HCT116 (cell line): ENCODE measurements at regions not wholly inside any gene's neighbourhood (a gene's known extent, or its start where the extent isn't known, plus 50 kb on each side); places are given as distances from the start of the nearest gene placed in this dataset.

Experiments used
- ATAC-seq: fragments of 200-7000 bp; cut with Tn5 transposase; 2 replicates; pipeline ENCODE4 v1.9.1; 2020; ENCODE audit warnings: mild to moderate bottlenecking, moderate library complexity
- BruUV-seq: library from RNA; stranded (reverse); fragments of 400-500 nt; replicated peaks from 2 replicates; lab custom pipeline; 2021; lab: Mats Ljungman, UMichigan
- CTCF ChIA-PET: fragments of 300-600 bp; sonication (Branson Sonifier 250); formaldehyde crosslinking; loops from one replicate; lab custom pipeline; 2021; ENCODE audit warnings: antibody characterized with exemption; lab: Charles Lee
- POLR2A ChIA-PET: fragments of 300-600, 350-600 bp; sonication (Branson Sonifier 250); formaldehyde crosslinking; loops from one replicate; lab custom pipeline; 2021; ENCODE audit warnings: antibody characterized with exemption; lab: Charles Lee
- RAD21 ChIA-PET, 2 experiments: fragments of 300-600 bp; sonication (Branson Sonifier 250); formaldehyde crosslinking; loops; one replicate each; lab custom pipeline; 2023; ENCODE audit warnings: low total read pairs in 2 of 2; ENCODE audit not compliant: uncharacterized antibody in 2 of 2, unreplicated experiment in 2 of 2, low non-redundant PET in 1 of 2; lab: Charles Lee
- DNase-seq: peaks from one replicate; pipeline ENCODE4 v3.0.0-alpha.2; 2010; ENCODE audit warnings: low read depth, low spot score
- H2AFZ ChIP-seq: fragments of 200-600 bp; shearing (Covaris generic), sonication (generic); 2 replicates; pipeline ENCODE4 v1.6.1; 2017; ENCODE audit warnings: low read depth, mixed run types, mixed read lengths, antibody characterized with exemption, low read length; ENCODE audit not compliant: poor library complexity, severe bottlenecking
- H3K27ac ChIP-seq: 2 replicates; pipeline ENCODE4 v1.5.1; 2012; ENCODE audit warnings: low read depth, low read length
- H3K27me3 ChIP-seq: fragments of 200-600 bp; sonication (generic); 2 replicates; pipeline ENCODE4 v1.6.1; 2016; ENCODE audit warnings: mixed run types, low read length, mixed read lengths; ENCODE audit not compliant: insufficient read depth
- H3K36me3 ChIP-seq, 2 experiments: fragments of 200-500 bp in 1 of 2; fragments of 200-600 bp in 1 of 2; sonication (Bioruptor generic) in 1 of 2; sonication (generic) in 1 of 2; 2 replicates each; pipeline versions ENCODE4 v1.5.1 to v1.6.1; 2014 to 2016; ENCODE audit warnings: low read length in 2 of 2, inconsistent platforms in 1 of 2, mixed read lengths in 1 of 2, mixed run types in 1 of 2; ENCODE audit not compliant: insufficient read depth in 2 of 2, control insufficient read depth in 1 of 2
- H3K4me1 ChIP-seq, 2 experiments: fragments of 200-600 bp in 1 of 2; sonication (generic) in 1 of 2; 2 replicates each; pipeline versions ENCODE4 v1.5.1 to v1.6.1; 2012 to 2017; ENCODE audit warnings: low read length in 2 of 2, inconsistent platforms in 1 of 2, mild to moderate bottlenecking in 1 of 2, mixed read lengths in 1 of 2, mixed run types in 1 of 2, moderate library complexity in 1 of 2; ENCODE audit not compliant: insufficient read depth in 2 of 2, control insufficient read depth in 1 of 2
- H3K4me2 ChIP-seq: fragments of 200-600 bp; sonication (generic); 2 replicates; pipeline ENCODE4 v1.6.1; 2017; ENCODE audit warnings: mixed run types, low read length, mixed read lengths
- H3K4me3 ChIP-seq, 2 experiments: fragments of 200-600 bp in 1 of 2; sonication (generic) in 1 of 2; replicated peaks in 1 of 2; 2 replicates each; pipeline ENCODE4 v1.5.1; 2011 to 2016; ENCODE audit warnings: low read length in 2 of 2, control low read depth in 1 of 2, low read depth in 1 of 2, mild to moderate bottlenecking in 1 of 2, mixed read lengths in 1 of 2, mixed run types in 1 of 2
- H3K79me2 ChIP-seq: fragments of 200-600 bp; sonication (generic); 2 replicates; pipeline ENCODE4 v1.6.1; 2017; ENCODE audit warnings: mild to moderate bottlenecking, mixed run types, low read length, moderate library complexity, mixed read lengths; ENCODE audit not compliant: insufficient read depth
- H3K9ac ChIP-seq: fragments of 200-600 bp; sonication (generic); 2 replicates; pipeline ENCODE4 v1.6.1; 2016; ENCODE audit warnings: low read length, mixed read lengths
- H3K9me2 ChIP-seq: fragments of 200-600 bp; sonication (generic), shearing (Covaris generic); 2 replicates; pipeline ENCODE4 v1.6.1; 2017; ENCODE audit warnings: mixed run types, mild to moderate bottlenecking, moderate library complexity; ENCODE audit not compliant: insufficient read depth
- H3K9me3 ChIP-seq, 2 experiments: fragments of 200-500 bp in 1 of 2; fragments of 200-600 bp in 1 of 2; sonication (Bioruptor generic) in 1 of 2; sonication (generic) in 1 of 2; 2 replicates each; pipeline ENCODE4 v1.6.1; 2014 to 2017; ENCODE audit warnings: low read length in 2 of 2, mixed read lengths in 2 of 2, inconsistent platforms in 1 of 2, low read depth in 1 of 2, mild to moderate bottlenecking in 1 of 2, mixed run types in 1 of 2, moderate library complexity in 1 of 2; ENCODE audit not compliant: control insufficient read depth in 1 of 2, insufficient read depth in 1 of 2
- H4K20me1 ChIP-seq: fragments of 200-600 bp; sonication (generic), shearing (Covaris generic); 2 replicates; pipeline ENCODE4 v1.6.1; 2017; ENCODE audit warnings: mixed run types, mild to moderate bottlenecking, moderate library complexity; ENCODE audit not compliant: insufficient read depth
- ATF3 ChIP-seq: IDR thresholded peaks from 2 replicates; pipeline ENCODE4 v1.6.1; 2012
- CBX3 ChIP-seq: IDR thresholded peaks from 2 replicates; pipeline ENCODE4 v1.6.1; 2012; ENCODE audit warnings: low read depth
- CEBPB ChIP-seq: IDR thresholded peaks from 2 replicates; pipeline ENCODE4 v1.6.1; 2012; ENCODE audit warnings: low read depth
- CTCF ChIP-seq, 3 experiments: fragments of 200-600 bp in 1 of 3; sonication (generic) in 1 of 3; IDR thresholded peaks in 2 of 3; conservative IDR thresholded peaks in 1 of 3; 2 replicates each; pipeline ENCODE4 v1.5.1; 2012 to 2017; ENCODE audit warnings: low read depth in 2 of 3, low read length in 2 of 3, antibody characterized with exemption in 1 of 3, borderline replicate concordance in 1 of 3, control low read depth in 1 of 3, mild to moderate bottlenecking in 1 of 3, mixed read lengths in 1 of 3, mixed run types in 1 of 3, moderate library complexity in 1 of 3; ENCODE audit not compliant: insufficient read depth in 1 of 3
- EGR1 ChIP-seq: IDR thresholded peaks from 2 replicates; pipeline ENCODE4 v1.6.1; 2012; ENCODE audit warnings: low read depth
- ELF1 ChIP-seq: IDR thresholded peaks from 2 replicates; pipeline ENCODE4 v1.6.1; 2012; ENCODE audit warnings: low read depth, borderline replicate concordance
- EZH2 ChIP-seq: fragments of 200-600 bp; sonication (generic); IDR thresholded peaks from 2 replicates; pipeline ENCODE4 v1.6.1; 2017; ENCODE audit warnings: antibody characterized with exemption, mixed run types
- EZH2phosphoT487 ChIP-seq: fragments of 200-600 bp; IDR thresholded peaks from 2 replicates; pipeline ENCODE4 v1.6.1; 2018; ENCODE audit warnings: antibody characterized with exemption, borderline replicate concordance
- JUND ChIP-seq: IDR thresholded peaks from 2 replicates; pipeline ENCODE4 v1.6.1; 2012
- RAD21 ChIP-seq: IDR thresholded peaks from 2 replicates; pipeline ENCODE4 v1.6.1; 2012; ENCODE audit warnings: low read depth, mild to moderate bottlenecking
- SRF ChIP-seq: IDR thresholded peaks from 2 replicates; pipeline ENCODE4 v1.6.1; 2012; ENCODE audit warnings: low read depth
- ZBTB33 ChIP-seq: IDR thresholded peaks from 2 replicates; pipeline ENCODE4 v1.6.1; 2011; ENCODE audit warnings: mild to moderate bottlenecking, low read length, moderate library complexity; ENCODE audit not compliant: insufficient replicate concordance; ENCODE audit errors: extremely low read depth
- intact Hi-C: fragments of 100-400 bp; cut with micrococcal nuclease; formaldehyde crosslinking; loops from 2 replicates; pipeline ENCODE4 v1.10.0; 2022

- Histone ChIP-seq H3K27ac (no peak overlapping the region), H3K9me2 (no peaks in the 10 kb centered on the region), H3K4me1 (no peaks in the 10 kb centered on the region), H4K20me1 (no peaks in the 10 kb centered on the region), H3K4me2 (no peak overlapping the region), H3K36me3 (no peaks in the 10 kb centered on the region), H3K79me2 (no peaks in the 10 kb centered on the region), H3K9ac (no peak overlapping the region), H3K9me3 (no peaks in the 10 kb centered on the region), H3K4me3 (no peak overlapping the region), H3K27me3 (no peaks in the 10 kb centered on the region), H2AFZ (no peak overlapping the region)
- no peak for ATAC-seq
- ChIA-PET RAD21 (no interaction called here), CTCF (no interaction called here), POLR2A (no interaction called here)
- intact Hi-C loops = no loop called here
- DNase-seq = no peak
- TF ChIP-seq CTCF (IDR thresholded peaks at IDR 0.05 in 2 of 3, conservative IDR thresholded peaks at IDR 0.05 in 1 of 3; ENCODE audit: borderline replicate concordance in 1 of 3, insufficient read depth in 1 of 3, low read depth in 2 of 3, low read length in 2 of 3) (no peak), EGR1 (no peak), RAD21 (no peak), ZBTB33 (no peak), JUND (no peak), CEBPB (no peak), SRF (no peak), CBX3 (no peak), EZH2phosphoT487 (no peak), ELF1 (no peak), EZH2 (no peak), ATF3 (no peak)
- BruUV-seq = no TSS peak
Measured at GRCh38 chr4:85107553-85107952, 141.1 kb upstream of the WDFY3 start.
